Germinal center (tissue), 1 donor: ENCODE measurements at regions not wholly inside any gene's neighbourhood (a gene's known extent, or its start where the extent isn't known, plus 50 kb on each side); places are given as distances from the start of the nearest gene placed in this dataset.

ENCODE experiments used
- DNase-seq: peaks from one replicate; pipeline ENCODE4 v3.0.0; 2012; ENCODE audit warnings: mixed read lengths, low spot score

DNA sequence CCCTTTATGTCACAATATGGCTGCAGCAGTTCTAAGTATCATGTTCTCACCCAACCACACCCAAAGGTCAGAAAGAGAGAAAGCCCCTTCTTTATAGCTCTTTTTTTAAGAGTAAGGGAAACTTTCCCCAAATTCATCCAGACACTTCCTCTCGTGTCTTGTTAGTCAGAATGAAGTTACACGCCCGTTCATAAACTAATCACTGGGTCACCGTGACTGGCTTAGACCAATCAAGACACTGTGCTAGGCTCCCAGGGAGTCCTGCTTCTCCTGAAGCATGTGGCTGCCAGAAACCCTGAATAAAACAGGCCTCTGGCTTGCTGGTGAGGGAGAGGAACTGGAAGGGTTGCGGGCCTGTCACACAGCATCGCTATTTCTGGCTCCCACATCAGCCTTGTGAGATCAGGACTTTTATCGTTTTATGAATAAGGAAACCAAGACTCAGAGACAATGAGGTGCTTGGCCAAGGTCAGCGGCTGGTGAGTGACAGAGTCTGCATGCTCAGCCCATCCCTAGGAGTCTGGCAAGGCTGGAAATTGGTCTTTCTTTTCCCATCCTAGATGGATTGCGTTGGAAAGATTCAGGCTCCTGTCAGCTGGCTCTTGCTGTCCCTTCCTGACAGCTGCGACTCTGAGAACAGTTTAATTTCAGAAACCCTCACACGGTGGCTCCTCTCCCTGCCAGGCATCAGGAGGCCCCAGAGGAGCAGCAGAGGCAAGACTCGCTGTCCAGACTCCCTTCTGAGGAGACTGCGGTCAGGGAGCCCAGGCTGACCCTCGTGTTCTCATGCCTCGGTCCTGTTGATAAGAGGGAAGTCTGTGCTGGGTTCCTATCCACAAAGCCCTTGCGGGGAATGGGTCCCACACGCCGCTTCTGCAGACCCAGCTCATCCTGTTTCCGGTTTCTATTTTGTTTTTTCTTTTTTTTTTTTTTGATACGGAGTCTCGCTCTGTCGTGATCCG lies 104.5 kb upstream of the TAF1B start:
- no peak for DNase-seq

DNA sequence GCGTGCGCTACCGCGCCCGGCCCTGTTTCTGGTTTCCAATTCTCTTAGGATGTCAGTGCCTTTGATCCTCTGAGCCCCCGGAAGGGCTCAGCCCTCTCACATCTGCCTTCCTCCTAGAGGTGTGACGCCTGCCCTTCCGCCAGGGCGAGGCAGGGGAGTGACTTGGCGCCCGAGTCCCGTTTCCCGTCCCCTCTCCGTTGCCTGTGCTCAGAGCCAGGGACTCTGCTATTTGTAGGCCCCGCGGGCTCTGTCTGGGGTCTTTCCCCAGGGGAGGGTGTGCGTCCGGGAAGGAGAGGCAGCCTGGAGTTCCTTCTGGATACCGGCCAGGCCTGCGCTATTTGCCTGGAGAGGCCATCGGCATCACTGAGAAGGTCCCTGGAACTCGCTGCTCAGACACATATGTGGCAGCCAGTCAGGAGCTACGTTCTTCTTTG lies 103.7 kb upstream of the TAF1B start:
- DNase-seq = peak; percentile 41

DNA sequence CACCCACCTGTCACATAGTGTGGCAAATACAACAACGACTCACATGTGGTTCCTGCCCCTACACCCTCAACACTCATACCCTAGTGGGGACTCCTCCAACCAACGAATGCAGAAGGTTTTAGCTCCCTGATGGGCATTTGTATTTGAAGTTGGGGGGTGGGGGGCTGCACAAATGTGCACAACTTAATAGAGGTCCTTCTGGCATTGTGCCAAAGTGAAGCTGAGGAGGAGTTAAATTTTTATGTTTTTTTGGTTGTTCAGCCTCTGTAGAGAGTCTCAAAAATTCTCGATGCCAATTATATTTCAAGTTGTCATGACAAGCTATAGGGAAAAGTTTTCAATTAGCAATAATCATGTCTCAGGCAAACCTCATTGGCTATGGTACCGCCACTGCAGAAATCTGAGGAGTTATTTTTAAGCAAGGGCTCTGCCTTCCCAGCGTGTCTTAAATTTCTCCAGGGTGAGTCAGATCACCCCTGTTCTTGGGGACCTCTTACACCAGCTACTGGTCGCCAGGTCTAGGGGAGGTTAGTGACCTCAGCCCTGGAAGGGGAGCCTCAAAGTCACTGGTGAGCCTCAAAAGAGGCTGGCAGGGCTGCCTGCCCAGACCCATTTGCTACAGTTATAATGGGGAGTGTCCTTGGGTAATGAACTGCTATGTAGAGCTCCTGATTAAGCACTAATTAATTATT lies 102.7 kb upstream of the TAF1B start:
- no peak for DNase-seq

DNA sequence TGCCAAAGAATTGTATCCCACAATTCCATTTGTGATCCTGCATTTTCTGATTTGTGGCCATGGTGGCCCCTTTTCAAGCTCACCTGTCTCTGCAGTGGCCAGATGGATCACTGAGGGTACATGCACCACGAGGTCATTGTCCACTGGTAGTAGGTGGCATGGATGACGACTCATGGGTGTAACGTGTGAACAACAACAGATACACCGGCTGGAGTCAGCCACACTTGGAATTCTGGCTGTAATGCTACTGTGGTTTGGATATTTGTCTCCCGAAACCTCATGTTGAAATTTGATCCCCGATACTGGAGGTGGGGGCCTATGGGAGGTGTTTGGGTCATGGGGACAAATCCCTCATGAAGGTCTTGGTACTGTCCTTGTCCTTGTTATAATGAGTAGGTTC lies 102.2 kb upstream of the TAF1B start:
- no peak for DNase-seq

DNA sequence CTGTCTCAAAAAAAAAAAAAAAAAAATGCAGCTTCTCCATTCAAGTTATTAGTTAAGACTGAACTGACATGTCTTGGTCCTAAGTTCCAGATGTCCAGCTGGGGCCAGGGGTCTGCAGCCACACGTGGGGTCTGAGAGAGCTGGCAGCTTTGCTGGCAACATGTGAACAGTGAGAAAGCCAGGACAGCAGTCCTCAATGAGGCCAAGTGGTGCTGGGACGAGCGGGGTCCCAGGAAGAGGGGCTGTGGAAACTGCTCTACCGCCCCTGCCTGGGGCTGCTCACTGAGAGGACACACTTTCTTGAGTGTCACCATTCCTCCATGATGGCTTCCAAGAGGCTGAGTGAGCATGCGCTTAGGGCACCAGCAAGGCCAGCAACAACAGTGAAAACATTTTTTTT lies 100.7 kb upstream of the TAF1B start:
- DNase-seq = no peak

DNA sequence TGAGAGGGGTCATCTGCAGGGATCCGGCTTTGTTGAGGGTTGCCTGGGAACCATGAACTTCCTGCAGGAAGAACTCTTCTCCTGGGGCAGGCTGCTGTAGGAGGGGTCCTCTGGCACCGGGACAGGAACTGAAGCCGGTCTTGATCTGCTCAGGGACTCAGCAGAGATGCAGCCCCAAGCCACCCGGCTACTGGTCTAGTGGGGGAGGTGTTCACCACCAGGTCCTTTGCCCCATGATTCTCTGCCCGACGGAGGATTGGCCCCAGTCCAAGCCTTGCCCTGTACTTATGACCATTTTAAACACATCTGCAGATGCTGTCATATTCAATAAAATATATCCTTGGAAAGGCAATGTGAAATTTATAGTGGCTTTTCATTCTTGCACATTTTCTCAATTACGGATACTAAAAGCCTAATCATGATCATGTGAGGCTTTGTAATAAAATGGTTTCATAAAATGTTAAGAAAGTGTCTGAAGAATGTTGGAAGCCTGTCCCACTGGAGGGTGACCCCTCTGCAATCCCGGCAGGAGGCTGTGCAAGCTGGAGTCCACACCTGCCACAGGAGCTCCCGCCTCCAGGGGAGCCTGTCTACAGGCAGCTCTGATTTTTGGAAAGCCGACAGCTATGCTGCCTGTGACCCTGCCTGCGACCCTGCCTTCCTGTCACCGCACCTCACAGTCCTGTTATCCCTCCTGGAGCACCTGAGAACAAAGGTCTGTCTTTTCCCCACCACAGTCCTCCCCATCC lies 98.8 kb upstream of the TAF1B start:
- DNase-seq = no peak

DNA sequence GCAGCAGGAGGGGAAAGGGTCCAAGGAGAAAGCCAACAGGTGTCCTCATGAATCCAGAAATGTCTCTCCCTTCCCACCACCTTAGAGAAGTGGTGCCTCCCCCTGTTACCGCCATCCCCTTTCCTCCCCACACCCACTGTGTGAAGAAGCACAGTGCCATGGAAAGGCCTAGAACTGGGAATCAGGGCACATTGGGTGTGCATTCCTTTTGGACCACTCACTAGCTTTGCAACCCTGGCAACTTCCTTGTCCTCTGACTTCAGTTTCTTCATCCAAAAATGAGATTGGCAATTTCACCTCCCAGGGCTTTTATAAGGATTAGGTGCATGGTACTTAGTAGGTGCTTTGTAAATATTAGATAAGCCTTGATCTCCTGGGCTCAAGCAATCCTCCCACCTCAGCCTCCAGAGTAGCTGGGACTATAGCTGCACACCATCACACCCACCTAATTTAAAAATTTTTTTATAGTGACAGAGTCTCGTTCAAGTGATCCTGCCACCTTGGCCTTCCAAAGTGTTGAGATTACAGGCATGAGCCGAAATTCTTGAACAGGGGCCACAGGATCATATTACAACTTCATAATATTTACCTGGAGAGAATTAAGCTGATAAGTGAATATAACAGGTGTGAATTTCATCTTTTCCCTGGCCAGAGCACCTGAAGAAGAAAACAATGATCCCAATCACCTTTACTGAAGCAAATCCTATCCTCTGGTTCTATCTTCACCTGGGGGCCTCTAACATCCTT lies 97.9 kb upstream of the TAF1B start:
- DNase-seq = no peak

DNA sequence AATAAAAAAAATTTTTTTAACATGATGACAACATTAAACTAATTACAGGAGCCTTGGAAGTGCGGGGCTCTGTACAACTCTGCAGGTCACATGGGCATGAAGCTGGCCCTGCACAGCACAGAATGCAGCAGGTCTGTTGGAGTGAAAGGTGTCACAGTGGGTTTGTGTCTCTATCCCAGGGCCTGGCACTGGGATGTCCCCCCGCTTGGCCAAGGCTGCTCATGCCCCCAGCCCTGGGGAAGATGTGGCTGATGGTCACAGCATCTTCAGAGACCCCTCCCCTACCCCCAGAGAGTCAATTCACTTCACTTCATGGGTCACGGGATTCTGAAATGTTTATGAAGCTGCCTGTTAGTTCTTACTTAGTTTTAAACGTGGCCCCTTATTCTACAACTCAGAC lies 95.9 kb upstream of the TAF1B start:
- no peak for DNase-seq

DNA sequence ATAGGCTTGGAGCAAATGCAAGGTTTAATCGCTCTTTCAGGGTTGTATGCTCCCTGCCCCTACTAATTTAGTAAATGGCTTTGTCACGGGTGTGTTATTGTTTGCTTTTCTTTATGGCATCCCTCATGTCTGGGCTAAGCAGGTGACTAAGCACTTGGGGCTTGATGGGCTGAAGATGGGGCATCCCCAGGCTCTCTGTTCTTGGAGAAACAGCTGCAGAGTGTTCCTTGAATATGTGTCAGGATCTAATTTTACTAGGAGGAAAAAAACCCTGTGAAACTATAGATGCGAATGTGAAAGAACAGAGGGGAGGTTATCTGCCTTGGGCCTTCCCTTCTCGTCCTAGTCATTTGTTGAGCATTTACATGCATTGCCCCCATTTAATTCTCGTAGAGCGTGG lies 94.7 kb upstream of the TAF1B start:
- DNase-seq = no peak

DNA sequence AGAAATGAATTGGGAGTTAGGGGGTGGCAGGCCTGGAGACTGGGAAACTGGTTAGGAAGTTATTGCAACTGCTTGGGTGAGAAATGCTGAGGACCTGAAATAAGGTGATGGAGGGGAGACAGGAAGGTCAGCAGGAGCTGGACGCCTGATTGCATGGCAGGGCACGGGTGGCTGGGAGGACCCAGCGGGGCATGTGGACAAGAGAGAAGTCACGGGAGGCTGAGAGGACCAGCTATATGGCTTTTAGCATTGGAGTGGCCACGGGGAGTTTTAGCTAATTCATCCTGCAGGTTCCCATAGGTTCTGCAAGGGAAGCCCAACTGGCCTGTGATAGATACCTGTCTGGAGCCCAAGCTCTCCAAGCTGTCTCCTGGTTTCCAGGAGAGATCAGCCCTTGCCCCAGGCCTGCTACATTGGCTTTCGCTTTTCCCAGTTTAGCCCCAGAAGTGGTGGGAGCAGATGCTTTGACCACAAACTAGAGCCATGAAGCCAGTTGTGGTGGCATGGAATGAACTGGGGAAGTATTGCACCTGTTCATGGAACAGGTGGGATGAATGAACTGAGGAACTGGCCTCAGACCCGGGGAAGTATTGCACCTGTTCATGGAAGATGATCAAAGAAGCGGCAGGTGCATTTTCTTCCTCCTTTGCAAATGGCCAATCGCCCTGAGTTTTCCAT lies 93.6 kb upstream of the TAF1B start:
- no peak for DNase-seq

DNA sequence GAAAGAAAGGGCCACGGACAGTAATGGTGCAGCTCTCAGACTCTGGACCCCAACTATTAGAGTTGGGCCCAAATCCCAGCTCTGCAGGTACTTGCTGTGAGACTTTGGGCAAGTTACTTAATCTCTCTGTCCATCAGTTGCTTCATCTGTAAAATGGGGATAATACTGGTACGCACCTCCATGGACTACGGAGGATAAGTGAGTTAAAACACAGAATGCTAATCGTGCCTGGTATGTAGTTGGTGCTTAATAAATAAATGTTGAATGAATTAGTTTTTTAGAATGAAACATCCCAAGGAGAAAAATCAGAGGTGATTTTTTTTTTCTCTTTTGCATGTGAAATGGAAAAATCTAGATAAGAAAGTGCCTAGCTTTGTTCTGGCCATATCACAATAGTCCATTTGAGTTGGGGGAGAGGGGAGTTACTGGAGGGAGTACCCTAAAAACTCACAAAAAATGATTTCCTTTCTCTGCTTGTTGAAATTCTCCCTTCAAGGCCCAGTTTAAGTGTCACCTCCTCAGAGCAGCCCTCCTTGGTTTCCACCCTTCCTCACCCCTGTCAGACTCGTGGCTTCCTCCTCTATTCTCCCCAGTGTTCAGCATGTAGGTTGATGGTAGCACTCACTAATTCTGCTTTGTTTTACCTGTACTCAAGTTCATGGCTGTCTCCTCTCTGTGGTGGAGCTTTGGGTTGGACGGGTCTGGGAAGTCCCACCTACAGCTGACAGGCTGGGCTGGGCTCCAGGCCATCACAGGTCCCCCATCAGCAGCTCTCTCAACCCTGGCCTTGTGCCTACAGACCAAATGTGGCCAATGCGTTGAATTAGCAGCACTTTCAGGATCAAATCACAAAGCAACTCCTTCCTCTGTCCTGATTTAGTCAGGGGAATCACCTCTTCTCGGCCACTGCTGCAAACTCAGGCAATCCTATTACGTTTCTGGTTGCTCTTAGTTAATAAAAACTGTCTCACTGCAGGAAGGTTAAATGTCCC lies 92.8 kb upstream of the TAF1B start:
- no peak for DNase-seq

DNA sequence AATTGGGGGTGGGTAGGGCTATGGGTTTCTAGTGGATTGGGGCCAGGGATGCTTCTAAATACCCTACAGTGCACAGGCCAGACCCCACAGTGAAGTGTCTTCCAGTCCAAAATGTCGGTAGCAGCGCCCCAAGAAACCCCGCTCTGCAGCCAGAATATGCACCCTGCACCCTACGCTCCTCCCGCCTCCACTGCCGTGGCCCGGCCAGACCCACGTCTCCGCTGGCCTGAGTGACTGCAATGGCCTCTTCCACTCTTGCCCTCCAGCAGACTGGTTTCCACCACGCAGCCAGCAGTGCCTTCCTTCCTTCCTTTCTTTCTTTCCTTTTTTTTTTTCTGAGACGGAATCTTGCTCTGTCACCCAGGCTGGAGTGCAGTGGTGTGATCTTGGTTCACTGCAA lies 91.4 kb upstream of the TAF1B start:
- no peak for DNase-seq

DNA sequence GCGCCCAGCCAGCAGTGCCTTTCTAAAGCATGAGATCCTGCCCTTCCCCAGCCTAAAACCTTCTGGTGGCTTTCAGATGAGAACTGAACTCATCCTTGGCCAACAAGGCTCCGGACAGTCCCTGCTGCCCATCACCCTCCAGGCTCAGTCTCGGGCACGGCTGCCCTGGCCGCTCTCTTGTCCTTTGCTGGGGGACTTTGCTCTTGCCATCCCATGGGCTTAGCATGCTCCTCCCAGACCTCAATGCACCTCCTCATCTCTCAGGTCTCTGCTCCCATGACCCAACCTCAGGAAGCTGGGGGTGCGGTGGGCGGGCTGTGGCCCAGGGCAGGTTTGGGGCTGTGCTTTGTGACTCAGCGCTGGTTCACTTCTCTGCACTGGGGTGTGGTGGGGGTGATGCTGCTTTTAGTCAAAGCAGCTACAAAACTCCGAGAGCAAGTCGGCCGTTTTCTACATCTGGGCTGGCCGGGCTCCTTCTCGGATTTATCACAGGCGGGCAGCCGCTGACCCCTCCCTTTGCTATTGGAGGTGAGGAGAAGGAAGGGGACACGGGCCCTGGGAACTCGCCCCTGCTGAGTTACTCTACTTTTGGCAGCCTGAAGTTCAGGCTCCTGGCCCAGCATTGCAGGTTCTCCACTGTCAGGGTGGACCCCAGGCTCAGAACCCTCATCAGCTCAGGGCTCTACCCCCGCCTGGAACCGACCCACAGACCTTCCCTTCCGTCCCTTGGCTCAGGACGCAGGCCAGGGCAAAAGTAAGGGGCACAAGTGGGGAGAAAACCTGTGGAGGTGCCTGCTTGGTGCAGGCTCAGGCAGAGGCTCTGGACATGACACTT lies 90.6 kb upstream of the TAF1B start:
- no peak for DNase-seq

DNA sequence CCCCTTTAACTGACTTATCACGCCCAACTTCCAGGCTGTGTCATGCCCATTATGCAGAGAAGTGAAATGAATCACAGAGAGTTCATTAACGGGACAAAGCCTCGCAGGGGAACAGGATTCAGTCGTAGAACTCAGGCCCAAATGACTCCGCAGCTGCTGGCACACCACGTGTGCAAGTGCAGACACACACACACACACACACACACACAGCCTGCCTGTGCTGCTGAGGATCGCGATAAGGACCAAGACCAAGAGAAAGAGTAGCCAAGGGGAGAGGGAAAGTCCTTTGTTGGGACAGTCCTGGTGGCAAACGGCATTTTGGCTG lies 90.0 kb upstream of the TAF1B start:
- DNase-seq = no peak

DNA sequence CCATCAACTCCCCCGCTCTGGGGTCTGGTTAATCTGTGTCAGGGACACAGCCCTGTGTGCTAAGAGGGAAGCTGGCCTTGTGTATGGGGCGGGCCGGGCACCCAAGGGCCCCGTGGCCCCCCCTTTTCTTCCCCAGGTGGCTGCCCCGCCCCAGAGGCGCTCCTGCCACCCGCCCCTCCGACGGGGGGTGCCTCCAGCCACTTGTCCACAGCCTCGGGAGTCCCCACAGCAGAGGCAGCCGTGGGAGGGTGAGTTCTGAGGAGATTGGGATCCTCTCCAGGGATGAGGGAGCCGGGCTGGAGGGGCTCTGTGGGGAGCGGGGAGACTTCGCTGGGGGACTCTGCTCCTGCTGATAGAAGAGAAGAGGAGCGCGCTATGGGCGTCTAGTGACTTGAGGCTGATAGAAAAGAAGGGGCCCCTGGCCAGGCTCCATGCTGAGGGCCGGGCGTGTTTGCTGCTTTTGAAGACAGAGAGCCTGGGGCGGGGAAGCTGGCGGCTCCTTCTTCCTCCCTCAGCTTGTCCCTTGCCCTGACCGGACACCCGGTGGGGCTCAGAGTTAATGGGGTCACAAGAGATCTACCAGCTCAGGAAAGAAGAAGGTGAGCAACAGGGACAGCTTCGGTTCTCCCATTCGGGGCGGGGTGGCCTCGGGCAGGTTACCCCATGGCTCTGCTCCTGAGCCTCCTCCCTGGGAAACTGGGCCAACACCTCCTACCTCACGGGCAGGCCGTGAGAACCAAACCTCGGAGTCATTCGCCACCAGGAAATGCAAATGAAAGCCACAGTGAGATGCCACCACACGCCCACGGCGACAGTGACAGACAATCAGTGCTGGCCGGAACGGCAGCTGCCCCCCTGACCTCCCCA lies 89.4 kb upstream of the TAF1B start:
- no peak for DNase-seq

DNA sequence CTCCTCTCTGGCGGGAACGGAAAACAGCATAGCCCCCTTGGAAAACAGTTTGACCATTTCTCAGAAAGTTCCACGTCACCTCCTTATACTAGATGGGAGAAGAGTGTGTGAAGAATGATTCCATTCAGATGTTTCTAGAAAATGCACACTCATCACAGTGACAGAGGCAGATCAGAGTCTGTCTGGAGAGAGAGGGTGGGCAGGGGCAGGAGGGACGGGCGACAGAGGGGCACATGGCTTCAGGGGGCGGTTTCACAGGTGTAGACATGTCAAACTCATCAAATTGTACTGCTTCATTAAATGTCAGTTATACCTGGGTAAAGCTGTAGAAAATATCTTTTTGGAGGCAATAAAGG lies 88.8 kb upstream of the TAF1B start:
- no peak for DNase-seq

DNA sequence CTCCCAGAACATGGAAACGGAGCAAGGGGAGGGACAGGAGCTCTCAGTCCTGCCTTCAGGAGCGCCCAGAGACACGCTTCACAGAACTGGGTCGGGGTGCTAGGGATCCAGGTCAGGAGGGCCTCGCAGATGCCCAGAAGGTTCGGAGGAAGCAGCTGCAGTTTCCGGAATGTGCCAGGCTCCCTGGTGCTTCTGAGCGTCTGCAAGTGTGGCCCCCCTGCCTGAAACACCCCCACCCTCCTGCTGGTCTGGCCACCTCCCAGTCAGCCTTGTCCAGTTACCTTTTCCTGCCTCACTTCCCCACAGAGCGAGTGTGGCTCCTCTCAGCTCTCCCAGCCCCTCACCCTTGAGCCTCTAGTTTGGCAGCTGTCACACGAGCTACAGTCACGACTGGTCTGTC lies 88.3 kb upstream of the TAF1B start:
- no peak for DNase-seq

DNA sequence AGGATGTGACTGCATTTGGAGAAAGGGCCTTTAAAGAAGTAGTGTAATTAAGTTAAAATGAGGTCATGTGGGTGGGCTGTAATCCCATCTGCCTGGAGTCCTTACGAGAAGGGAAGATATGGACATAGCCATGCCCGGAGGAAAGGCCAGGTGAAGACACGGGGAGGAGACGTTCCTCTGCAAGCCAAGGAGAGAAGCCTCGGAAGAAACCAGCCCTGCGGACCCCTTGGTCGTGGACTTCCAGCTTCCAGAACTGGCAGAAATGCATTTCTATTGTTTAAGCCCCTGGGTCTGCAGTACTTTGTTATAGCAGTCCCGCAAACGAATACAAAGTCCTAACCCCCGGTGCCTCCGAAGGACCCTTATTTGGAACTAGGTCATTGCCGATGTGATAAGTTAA lies 87.6 kb upstream of the TAF1B start:
- no peak for DNase-seq
